ENCODE measurements at regions not wholly inside any gene's neighbourhood (a gene's known extent, or its start where the extent isn't known, plus 50 kb on each side); places are given as distances from the start of the nearest gene placed in this dataset.

DNA sequence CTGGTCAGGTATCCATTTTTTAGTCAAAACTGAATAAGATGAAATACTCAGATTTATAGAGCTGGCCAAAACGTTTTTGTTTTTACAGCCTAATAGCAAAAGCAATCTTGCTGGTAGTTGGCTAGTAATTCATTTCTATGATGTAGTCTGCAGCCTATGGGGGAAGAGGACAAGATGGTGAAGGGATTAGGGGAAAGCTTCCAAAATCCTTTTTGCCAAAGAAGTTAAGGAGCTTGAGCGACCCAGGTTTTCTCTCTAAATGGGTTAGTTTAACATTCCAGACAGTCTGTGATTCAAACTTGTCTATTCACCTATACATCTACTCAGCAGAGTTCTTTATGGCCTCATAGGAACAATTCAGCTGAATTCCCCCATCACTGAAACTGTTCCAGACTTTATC, 89.8 kb upstream of the SPRY1 start:
- H2BK120ac ChIP-seq (ENCODE audit: low read depth, low read length): no peak overlapping the region
- H3K23ac ChIP-seq (ENCODE audit: low read depth, low read length): no peak overlapping the region
- H3K4ac ChIP-seq (ENCODE audit: low read depth, low read length): no peak overlapping the region
- no peak overlapping the region for H2BK20ac ChIP-seq (ENCODE audit: low read depth, low read length)
- ChIA-PET POLR2A (ENCODE audit: unreplicated experiment) (no interaction called here), CTCF (interaction anchor here (0.6 kb wide), 1 partner anchor 12 kb away, joined by 4 read pairs; no protein-coding TSS in a partner anchor)
- DNase-seq (no peak), ATAC-seq (ENCODE audit: low read depth) (no peak)
- no peak overlapping the region for H3K27ac ChIP-seq (ENCODE audit: insufficient read depth, low read length)
- H2AK5ac ChIP-seq (ENCODE audit: low read depth, low read length): no peak overlapping the region
- in situ Hi-C loops (cut with MboI; ENCODE audit: low sequenced_read_pairs) (no loop called here), dilution Hi-C loops (cut with HindIII; ENCODE audit: low sequenced_read_pairs, unreplicated experiment) (no loop called here), intact Hi-C loops (cut with micrococcal nuclease) (no loop called here)
- no peaks in the 10 kb centered on the region for H3K4me1 ChIP-seq (ENCODE audit: control insufficient read depth, insufficient read depth, low read length)
- no peak overlapping the region for H3K18ac ChIP-seq (ENCODE audit: low read depth, low read length)
- H3K14ac ChIP-seq (replicated peaks; ENCODE audit: low read depth, low read length): no peak overlapping the region
- H3K9me1 ChIP-seq (ENCODE audit: insufficient read depth, low read length): no peaks in the 10 kb centered on the region
- H3K79me1 ChIP-seq (ENCODE audit: low read depth in 1 of 2, low read length in 2 of 2): no peaks in the 10 kb centered on the region
- H4K91ac ChIP-seq (ENCODE audit: insufficient read depth, low read depth, low read length): no peak overlapping the region
- no peaks in the 10 kb centered on the region for H3K27me3 ChIP-seq (ENCODE audit: control insufficient read depth, insufficient read depth, low read length)
- no peak overlapping the region for H2BK15ac ChIP-seq (ENCODE audit: low read depth, low read length)
- no peak overlapping the region for H3K56ac ChIP-seq (ENCODE audit: extremely low read depth, insufficient read depth, low read length)
- H2AFZ ChIP-seq (replicated peaks; ENCODE audit: low read length, poor library complexity): no peak overlapping the region
- H4K20me1 ChIP-seq (ENCODE audit: insufficient read depth, low read length): no peaks in the 10 kb centered on the region
- TF ChIP-seq BHLHE40 (IDR thresholded peaks at IDR 0.05; ENCODE audit: low read depth, low read length): no peak
- no peak for TF ChIP-seq RFX5 (IDR thresholded peaks at IDR 0.05; ENCODE audit: low read depth, low read length)
- TF ChIP-seq NFE2L2 (IDR thresholded peaks at IDR 0.05; ENCODE audit: low read depth, low read length): no peak
- TF ChIP-seq POLR2A (IDR thresholded peaks at IDR 0.05; ENCODE audit: low read depth, low read length): no peak
- TF ChIP-seq MXI1 (IDR thresholded peaks at IDR 0.05; ENCODE audit: borderline replicate concordance, low read depth, low read length): no peak
- no peak for TF ChIP-seq RCOR1 (IDR thresholded peaks at IDR 0.05; ENCODE audit: insufficient replicate concordance, low read length)
- TF ChIP-seq, protein P1, sequence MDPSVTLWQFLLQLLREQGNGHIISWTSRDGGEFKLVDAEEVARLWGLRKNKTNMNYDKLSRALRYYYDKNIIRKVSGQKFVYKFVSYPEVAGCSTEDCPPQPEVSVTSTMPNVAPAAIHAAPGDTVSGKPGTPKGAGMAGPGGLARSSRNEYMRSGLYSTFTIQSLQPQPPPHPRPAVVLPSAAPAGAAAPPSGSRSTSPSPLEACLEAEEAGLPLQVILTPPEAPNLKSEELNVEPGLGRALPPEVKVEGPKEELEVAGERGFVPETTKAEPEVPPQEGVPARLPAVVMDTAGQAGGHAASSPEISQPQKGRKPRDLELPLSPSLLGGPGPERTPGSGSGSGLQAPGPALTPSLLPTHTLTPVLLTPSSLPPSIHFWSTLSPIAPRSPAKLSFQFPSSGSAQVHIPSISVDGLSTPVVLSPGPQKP (IDR thresholded peaks at IDR 0.05; ENCODE audit: borderline replicate concordance, low read depth, low read length): no peak
- no peak for TF ChIP-seq RAD21 (IDR thresholded peaks at IDR 0.05; ENCODE audit: low read length)
- H4K5ac ChIP-seq (ENCODE audit: low read depth, low read length): no peak overlapping the region
- H2BK5ac ChIP-seq (ENCODE audit: low read depth, low read length, poor library complexity, severe bottlenecking): no peak overlapping the region
- H3K9ac ChIP-seq (ENCODE audit: low read depth, low read length): no peak overlapping the region
- peaks cover 2% of the 10 kb centered on the region; the same call in 1 of the 2 replicates for H3K36me3 ChIP-seq (ENCODE audit: control insufficient read depth, insufficient read depth, low read length)
- H3K9me3 ChIP-seq (ENCODE audit: control insufficient read depth, insufficient read depth, low read length): no peaks in the 10 kb centered on the region
- H2AK9ac ChIP-seq (replicated peaks; ENCODE audit: low read depth, low read length, poor library complexity): no peak overlapping the region
- no CpG with 5 or more reads among the region's 2 CpGs for WGBS, 2 experiments (ENCODE audit: extremely low coverage in 2 of 2, insufficient read length in 1 of 2)
- no TSS peak for BruUV-seq (replicated peaks)
- no peak overlapping the region for H3K4me3 ChIP-seq (ENCODE audit: insufficient read depth, low read depth, low read length)
- H4K8ac ChIP-seq (ENCODE audit: low read depth in 2 of 2, low read length in 2 of 2): no peak overlapping the region
- H3K4me2 ChIP-seq (ENCODE audit: low read depth, low read length): no peak overlapping the region
